GM23338 (cell line): ENCODE measurements at regions not wholly inside any gene's neighbourhood (a gene's known extent, or its start where the extent isn't known, plus 50 kb on each side); places are given as distances from the start of the nearest gene placed in this dataset.

ENCODE experiments used
- CREB1 ChIP-seq: fragments of 250-450 bp; sonication (Bioruptor Pico); IDR thresholded peaks from 2 replicates; pipeline ENCODE4 v1.5.0; 2020; ENCODE audit warnings: low read depth, mild to moderate bottlenecking, moderate library complexity
- EZH2 ChIP-seq: fragments of 200-600 bp; sonication (generic); IDR thresholded peaks from one replicate; pipeline ENCODE4 v1.8.0; 2017; ENCODE audit warnings: antibody characterized with exemption, mild to moderate bottlenecking, low read depth; ENCODE audit not compliant: unreplicated experiment
- EZH2phosphoT487 ChIP-seq: fragments of 200-600 bp; sonication (generic); IDR thresholded peaks from one replicate; pipeline ENCODE4 v1.8.1; 2018; ENCODE audit warnings: antibody characterized with exemption; ENCODE audit not compliant: unreplicated experiment
- POLR2AphosphoS5 ChIP-seq: IDR thresholded peaks from 2 replicates; pipeline ENCODE4 v1.6.1; 2016; ENCODE audit warnings: antibody characterized with exemption, low read depth
- ZNF114 ChIP-seq: fragments of 250-450 bp; sonication (Bioruptor Pico); IDR thresholded peaks from 2 replicates; pipeline ENCODE4 v1.5.0; 2020; ENCODE audit warnings: mild to moderate bottlenecking, moderate library complexity
- TF ChIP-seq, protein P1 (sequence below): IDR thresholded peaks from one replicate; pipeline ENCODE4 v1.6.1; 2018; ENCODE audit warnings: antibody characterized with exemption; ENCODE audit not compliant: unreplicated experiment
- TF ChIP-seq, protein P2 (sequence below), 2 experiments: fragments of 200-600 bp in 1 of 2; sonication (generic) in 1 of 2; conservative IDR thresholded peaks; 2 replicates each; pipeline versions ENCODE4 v1.5.1 to v1.6.1; 2016 to 2017; ENCODE audit warnings: antibody characterized with exemption in 2 of 2, low read depth in 2 of 2, mild to moderate bottlenecking in 2 of 2, moderate library complexity in 1 of 2

DNA sequence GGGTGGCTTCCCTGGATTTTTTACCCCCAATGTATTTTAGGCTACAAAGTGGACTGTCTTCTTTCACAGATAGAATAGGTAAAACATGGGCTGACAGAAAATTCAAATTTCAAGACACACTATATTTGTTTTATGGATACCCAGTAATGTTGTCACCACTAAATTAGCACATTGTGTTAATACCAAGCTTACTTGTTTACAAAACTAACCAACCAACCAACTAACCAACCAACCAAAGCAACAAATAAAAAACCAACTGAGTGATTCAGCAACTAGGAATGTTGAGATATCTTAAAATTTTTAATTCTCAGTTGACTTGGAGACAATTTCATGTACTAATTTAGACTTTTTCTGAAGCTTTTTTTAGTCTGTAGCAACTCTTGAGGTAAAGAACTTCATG, 69.3 kb upstream of the CTSC start:
- TF ChIP-seq, protein P1, sequence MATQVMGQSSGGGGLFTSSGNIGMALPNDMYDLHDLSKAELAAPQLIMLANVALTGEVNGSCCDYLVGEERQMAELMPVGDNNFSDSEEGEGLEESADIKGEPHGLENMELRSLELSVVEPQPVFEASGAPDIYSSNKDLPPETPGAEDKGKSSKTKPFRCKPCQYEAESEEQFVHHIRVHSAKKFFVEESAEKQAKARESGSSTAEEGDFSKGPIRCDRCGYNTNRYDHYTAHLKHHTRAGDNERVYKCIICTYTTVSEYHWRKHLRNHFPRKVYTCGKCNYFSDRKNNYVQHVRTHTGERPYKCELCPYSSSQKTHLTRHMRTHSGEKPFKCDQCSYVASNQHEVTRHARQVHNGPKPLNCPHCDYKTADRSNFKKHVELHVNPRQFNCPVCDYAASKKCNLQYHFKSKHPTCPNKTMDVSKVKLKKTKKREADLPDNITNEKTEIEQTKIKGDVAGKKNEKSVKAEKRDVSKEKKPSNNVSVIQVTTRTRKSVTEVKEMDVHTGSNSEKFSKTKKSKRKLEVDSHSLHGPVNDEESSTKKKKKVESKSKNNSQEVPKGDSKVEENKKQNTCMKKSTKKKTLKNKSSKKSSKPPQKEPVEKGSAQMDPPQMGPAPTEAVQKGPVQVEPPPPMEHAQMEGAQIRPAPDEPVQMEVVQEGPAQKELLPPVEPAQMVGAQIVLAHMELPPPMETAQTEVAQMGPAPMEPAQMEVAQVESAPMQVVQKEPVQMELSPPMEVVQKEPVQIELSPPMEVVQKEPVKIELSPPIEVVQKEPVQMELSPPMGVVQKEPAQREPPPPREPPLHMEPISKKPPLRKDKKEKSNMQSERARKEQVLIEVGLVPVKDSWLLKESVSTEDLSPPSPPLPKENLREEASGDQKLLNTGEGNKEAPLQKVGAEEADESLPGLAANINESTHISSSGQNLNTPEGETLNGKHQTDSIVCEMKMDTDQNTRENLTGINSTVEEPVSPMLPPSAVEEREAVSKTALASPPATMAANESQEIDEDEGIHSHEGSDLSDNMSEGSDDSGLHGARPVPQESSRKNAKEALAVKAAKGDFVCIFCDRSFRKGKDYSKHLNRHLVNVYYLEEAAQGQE, result no peak
- TF ChIP-seq, protein P2, sequence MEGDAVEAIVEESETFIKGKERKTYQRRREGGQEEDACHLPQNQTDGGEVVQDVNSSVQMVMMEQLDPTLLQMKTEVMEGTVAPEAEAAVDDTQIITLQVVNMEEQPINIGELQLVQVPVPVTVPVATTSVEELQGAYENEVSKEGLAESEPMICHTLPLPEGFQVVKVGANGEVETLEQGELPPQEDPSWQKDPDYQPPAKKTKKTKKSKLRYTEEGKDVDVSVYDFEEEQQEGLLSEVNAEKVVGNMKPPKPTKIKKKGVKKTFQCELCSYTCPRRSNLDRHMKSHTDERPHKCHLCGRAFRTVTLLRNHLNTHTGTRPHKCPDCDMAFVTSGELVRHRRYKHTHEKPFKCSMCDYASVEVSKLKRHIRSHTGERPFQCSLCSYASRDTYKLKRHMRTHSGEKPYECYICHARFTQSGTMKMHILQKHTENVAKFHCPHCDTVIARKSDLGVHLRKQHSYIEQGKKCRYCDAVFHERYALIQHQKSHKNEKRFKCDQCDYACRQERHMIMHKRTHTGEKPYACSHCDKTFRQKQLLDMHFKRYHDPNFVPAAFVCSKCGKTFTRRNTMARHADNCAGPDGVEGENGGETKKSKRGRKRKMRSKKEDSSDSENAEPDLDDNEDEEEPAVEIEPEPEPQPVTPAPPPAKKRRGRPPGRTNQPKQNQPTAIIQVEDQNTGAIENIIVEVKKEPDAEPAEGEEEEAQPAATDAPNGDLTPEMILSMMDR (conservative IDR thresholded peaks at IDR 0.05; ENCODE audit: low read depth in 2 of 2), result no peak
- no peak for TF ChIP-seq EZH2
- no peak for TF ChIP-seq CREB1 (CRISPR knock-in tag)
- no peak for TF ChIP-seq ZNF114
- TF ChIP-seq EZH2phosphoT487, result no peak
- TF ChIP-seq POLR2AphosphoS5, result no peak
